GM18858 (cell line): ENCODE measurements at regions not wholly inside any gene's neighbourhood (a gene's known extent, or its start where the extent isn't known, plus 50 kb on each side); places are given as distances from the start of the nearest gene placed in this dataset.
"Not testable (repeated sequence)": the region's sequence is repeated elsewhere in the genome, so short reads cannot be mapped to it uniquely, and the experiment has no call there.

ENCODE experiments used
- ATAC-seq: cut with Tn5 transposase; IDR thresholded peaks from one replicate; pipeline ENCODE4 v1.9.1; 2021; ENCODE audit not compliant: unreplicated experiment

GRCh38 chr9:18066608-18067007 lies 407.3 kb upstream of the ADAMTSL1 start:
- not testable (repeated sequence) for ATAC-seq

- no peak for ATAC-seq
These were observed 406.3 kb upstream of the ADAMTSL1 start for GRCh38 chr9:18067548-18068120.

GRCh38 chr9:18068900-18069299 lies 405.1 kb upstream of the ADAMTSL1 start:
- ATAC-seq, result no peak

- no peak for ATAC-seq
These were observed 402.3 kb upstream of the ADAMTSL1 start for GRCh38 chr9:18071651-18072060.

- no peak for ATAC-seq
These were observed 401.0 kb upstream of the ADAMTSL1 start for GRCh38 chr9:18073002-18073401.

GRCh38 chr9:18074041-18074440 lies 399.9 kb upstream of the ADAMTSL1 start:
- no peak for ATAC-seq

GRCh38 chr9:18075253-18075952 lies 398.6 kb upstream of the ADAMTSL1 start:
- no peak for ATAC-seq

- ATAC-seq, result no peak
These were observed 395.8 kb upstream of the ADAMTSL1 start for GRCh38 chr9:18077941-18078678.

- ATAC-seq, result no peak
These were observed 381.8 kb upstream of the ADAMTSL1 start for GRCh38 chr9:18092138-18092537.

- ATAC-seq, result no peak
These were observed 367.9 kb upstream of the ADAMTSL1 start for GRCh38 chr9:18106006-18106560.

GRCh38 chr9:18109675-18110074 lies 364.3 kb upstream of the ADAMTSL1 start:
- ATAC-seq, result no peak

- ATAC-seq, result no peak
These were observed 362.8 kb upstream of the ADAMTSL1 start for GRCh38 chr9:18111146-18111545.

- ATAC-seq, result no peak
These were observed 359.1 kb upstream of the ADAMTSL1 start for GRCh38 chr9:18114559-18115475.

GRCh38 chr9:18118268-18118667 lies 355.7 kb upstream of the ADAMTSL1 start:
- ATAC-seq, result no peak

GRCh38 chr9:18122171-18122570 lies 351.8 kb upstream of the ADAMTSL1 start:
- ATAC-seq, result no peak

GRCh38 chr9:18124760-18125159 lies 349.2 kb upstream of the ADAMTSL1 start:
- ATAC-seq, result no peak

GRCh38 chr9:18126831-18127498 lies 347.0 kb upstream of the ADAMTSL1 start:
- ATAC-seq, result no peak

GRCh38 chr9:18127499-18127875 lies 346.5 kb upstream of the ADAMTSL1 start:
- ATAC-seq, result no peak

GRCh38 chr9:18129809-18130334 lies 344.1 kb upstream of the ADAMTSL1 start:
- ATAC-seq, result no peak

GRCh38 chr9:18136354-18136994 lies 337.5 kb upstream of the ADAMTSL1 start:
- ATAC-seq, result no peak
